H9 (cell line): ENCODE measurements at regions not wholly inside any gene's neighbourhood (a gene's known extent, or its start where the extent isn't known, plus 50 kb on each side); places are given as distances from the start of the nearest gene placed in this dataset.

Experiments used
- DNase-seq: peaks from one replicate; pipeline ENCODE4 v3.0.0-alpha.2; 2017
- H2AFZ ChIP-seq: one replicate; pipeline ENCODE4 v1.6.1; 2013; ENCODE audit warnings: mild to moderate bottlenecking, low read length, control low read depth, moderate library complexity
- H2AK5ac ChIP-seq: 2 replicates; pipeline ENCODE4 v1.6.1; 2013; ENCODE audit warnings: low read length, control low read depth, mixed read lengths; ENCODE audit not compliant: insufficient read length
- H2BK120ac ChIP-seq: one replicate; pipeline ENCODE4 v1.6.1; 2013; ENCODE audit warnings: low read depth, mild to moderate bottlenecking, low read length, control low read depth, inconsistent platforms; ENCODE audit not compliant: poor library complexity, severe bottlenecking
- H2BK12ac ChIP-seq: 2 replicates; pipeline ENCODE4 v1.6.1; 2013; ENCODE audit warnings: low read length, control low read depth, mixed read lengths, low read depth; ENCODE audit not compliant: insufficient read length
- H2BK15ac ChIP-seq: 2 replicates; pipeline ENCODE4 v1.6.1; 2013; ENCODE audit warnings: low read depth, low read length, control low read depth
- H2BK20ac ChIP-seq: one replicate; pipeline ENCODE4 v1.6.1; 2013; ENCODE audit warnings: low read depth, mild to moderate bottlenecking, low read length, control low read depth, inconsistent platforms; ENCODE audit not compliant: poor library complexity, severe bottlenecking
- H2BK5ac ChIP-seq: 2 replicates; pipeline ENCODE4 v1.6.1; 2013; ENCODE audit warnings: low read length, control low read depth, mixed read lengths; ENCODE audit not compliant: insufficient read length
- H3K14ac ChIP-seq: 2 replicates; pipeline ENCODE4 v1.6.1; 2013; ENCODE audit warnings: low read length, control low read depth; ENCODE audit not compliant: insufficient read depth
- H3K18ac ChIP-seq: 2 replicates; pipeline ENCODE4 v1.6.1; 2013; ENCODE audit warnings: low read depth, mild to moderate bottlenecking, mixed read lengths, low read length, control low read depth; ENCODE audit not compliant: insufficient read length
- H3K23ac ChIP-seq: 2 replicates; pipeline ENCODE4 v1.6.1; 2013; ENCODE audit warnings: low read length, control low read depth, mixed read lengths, low read depth; ENCODE audit not compliant: insufficient read length
- H3K23me2 ChIP-seq: 2 replicates; pipeline ENCODE4 v1.6.1; 2013; ENCODE audit warnings: low read depth, mild to moderate bottlenecking, mixed read lengths, low read length, control low read depth; ENCODE audit not compliant: insufficient read length, poor library complexity, severe bottlenecking
- H3K27ac ChIP-seq: 2 replicates; pipeline ENCODE4 v1.5.1; 2013; ENCODE audit warnings: low read length, control low read depth, mixed read lengths, low read depth; ENCODE audit not compliant: insufficient read length
- H3K27me3 ChIP-seq: 2 replicates; pipeline ENCODE4 v1.6.1; 2013; ENCODE audit warnings: low read length, control low read depth, inconsistent platforms; ENCODE audit not compliant: insufficient read depth
- H3K4ac ChIP-seq: 2 replicates; pipeline ENCODE4 v1.6.1; 2013; ENCODE audit warnings: low read depth, mild to moderate bottlenecking, control low read depth, inconsistent platforms, low read length, moderate library complexity
- H3K4me1 ChIP-seq: 2 replicates; pipeline ENCODE4 v1.6.1; 2013; ENCODE audit warnings: low read length, control low read depth, inconsistent platforms; ENCODE audit not compliant: insufficient read depth
- H3K4me2 ChIP-seq: 2 replicates; pipeline ENCODE4 v1.6.1; 2013; ENCODE audit warnings: low read length, control low read depth, mixed read lengths; ENCODE audit not compliant: insufficient read length, insufficient read depth
- H3K56ac ChIP-seq: 2 replicates; pipeline ENCODE4 v1.6.1; 2013; ENCODE audit warnings: low read depth, mild to moderate bottlenecking, mixed read lengths, low read length, control low read depth; ENCODE audit not compliant: insufficient read length
- H3K79me1 ChIP-seq: 2 replicates; pipeline ENCODE4 v1.6.1; 2013; ENCODE audit warnings: low read depth, mild to moderate bottlenecking, moderate library complexity, low read length, control low read depth, inconsistent platforms; ENCODE audit not compliant: insufficient read depth, poor library complexity, severe bottlenecking
- H3K79me2 ChIP-seq: 2 replicates; pipeline ENCODE4 v1.6.1; 2013; ENCODE audit warnings: low read length, control low read depth, inconsistent platforms; ENCODE audit not compliant: insufficient read depth
- H3K9ac ChIP-seq: 2 replicates; pipeline ENCODE4 v1.6.1; 2013; ENCODE audit warnings: low read length, control low read depth, mixed read lengths; ENCODE audit not compliant: insufficient read length; ENCODE audit errors: extremely low read depth
- H3K9me3 ChIP-seq: one replicate; pipeline ENCODE4 v1.6.1; 2013; ENCODE audit warnings: low read depth, low read length, inconsistent platforms; ENCODE audit not compliant: control insufficient read depth
- H3T11ph ChIP-seq: one replicate; pipeline ENCODE4 v1.6.1; 2013; ENCODE audit warnings: mild to moderate bottlenecking, low read length, control low read depth, inconsistent platforms
- H4K20me1 ChIP-seq: one replicate; pipeline ENCODE4 v1.6.1; 2013; ENCODE audit not compliant: control insufficient read depth, insufficient read length, insufficient read depth
- H4K5ac ChIP-seq: 2 replicates; pipeline ENCODE4 v1.6.1; 2013; ENCODE audit warnings: low read depth, mild to moderate bottlenecking, mixed read lengths, low read length, control low read depth; ENCODE audit not compliant: insufficient read length
- H4K8ac ChIP-seq: replicated peaks from 2 replicates; pipeline ENCODE4 v1.6.1; 2013; ENCODE audit warnings: low read length, control low read depth, mixed read lengths, low read depth; ENCODE audit not compliant: insufficient read length
- H4K91ac ChIP-seq: 2 replicates; pipeline ENCODE4 v1.6.1; 2013; ENCODE audit warnings: low read depth, mild to moderate bottlenecking, moderate library complexity, mixed read lengths, low read length, control low read depth; ENCODE audit not compliant: insufficient read length
- H3K27ac Mint-ChIP-seq, 3 experiments: 2 replicates in 2 of 3; 3 replicates in 1 of 3; pipeline ENCODE4 v1.8.0; 2020 to 2021; ENCODE audit warnings: mixed read lengths in 3 of 3, mild to moderate bottlenecking in 1 of 3, moderate library complexity in 1 of 3
- H3K27me3 Mint-ChIP-seq: 2 replicates; pipeline ENCODE4 v1.8.0; 2021; ENCODE audit warnings: low read depth, mild to moderate bottlenecking, moderate library complexity, mixed read lengths
- H3K36me3 Mint-ChIP-seq, 3 experiments: 2 replicates in 2 of 3; 3 replicates in 1 of 3; pipeline ENCODE4 v1.8.0; 2020 to 2021; ENCODE audit warnings: low read depth in 3 of 3, mixed read lengths in 3 of 3; ENCODE audit not compliant: insufficient read depth in 1 of 3
- H3K4me1 Mint-ChIP-seq, 2 experiments: 2 replicates each; pipeline ENCODE4 v1.8.0; 2020; ENCODE audit warnings: mixed read lengths in 2 of 2
- H3K4me3 Mint-ChIP-seq, 2 experiments: 2 replicates in 1 of 2; 3 replicates in 1 of 2; pipeline ENCODE4 v1.8.0; 2020 to 2021; ENCODE audit warnings: mild to moderate bottlenecking in 2 of 2, mixed read lengths in 2 of 2, moderate library complexity in 1 of 2
- H3K9me3 Mint-ChIP-seq, 2 experiments: 2 replicates in 1 of 2; 3 replicates in 1 of 2; pipeline ENCODE4 v1.8.0; 2020; ENCODE audit warnings: mild to moderate bottlenecking in 2 of 2, mixed read lengths in 2 of 2, moderate library complexity in 1 of 2
- TF ChIP-seq, protein P1 (sequence below): fragments of 200-600 bp; sonication (generic); conservative IDR thresholded peaks from 3 replicates; pipeline ENCODE4 v1.8.0; 2021; ENCODE audit warnings: antibody characterized with exemption, mild to moderate bottlenecking

- H3T11ph ChIP-seq, result no peak overlapping the region
- no peak overlapping the region for H4K91ac ChIP-seq
- H3K9me3 ChIP-seq, result no peaks in the 10 kb centered on the region
- no peak overlapping the region for H2BK5ac ChIP-seq
- Mint-ChIP-seq H3K27ac (no peak overlapping the region), H3K9me3 (no peaks in the 10 kb centered on the region), H3K36me3 (no peaks in the 10 kb centered on the region; a peak in 1 of 7 replicates), H3K4me3 (no peak overlapping the region), H3K4me1 (peaks cover 6% of the 10 kb centered on the region in 2 experiments), H3K27me3 (no peaks in the 10 kb centered on the region; the same call in 1 of the 2 replicates)
- no peak for DNase-seq
- H2BK120ac ChIP-seq, result no peak overlapping the region
- H4K8ac ChIP-seq, result no peak overlapping the region
- TF ChIP-seq, protein P1, sequence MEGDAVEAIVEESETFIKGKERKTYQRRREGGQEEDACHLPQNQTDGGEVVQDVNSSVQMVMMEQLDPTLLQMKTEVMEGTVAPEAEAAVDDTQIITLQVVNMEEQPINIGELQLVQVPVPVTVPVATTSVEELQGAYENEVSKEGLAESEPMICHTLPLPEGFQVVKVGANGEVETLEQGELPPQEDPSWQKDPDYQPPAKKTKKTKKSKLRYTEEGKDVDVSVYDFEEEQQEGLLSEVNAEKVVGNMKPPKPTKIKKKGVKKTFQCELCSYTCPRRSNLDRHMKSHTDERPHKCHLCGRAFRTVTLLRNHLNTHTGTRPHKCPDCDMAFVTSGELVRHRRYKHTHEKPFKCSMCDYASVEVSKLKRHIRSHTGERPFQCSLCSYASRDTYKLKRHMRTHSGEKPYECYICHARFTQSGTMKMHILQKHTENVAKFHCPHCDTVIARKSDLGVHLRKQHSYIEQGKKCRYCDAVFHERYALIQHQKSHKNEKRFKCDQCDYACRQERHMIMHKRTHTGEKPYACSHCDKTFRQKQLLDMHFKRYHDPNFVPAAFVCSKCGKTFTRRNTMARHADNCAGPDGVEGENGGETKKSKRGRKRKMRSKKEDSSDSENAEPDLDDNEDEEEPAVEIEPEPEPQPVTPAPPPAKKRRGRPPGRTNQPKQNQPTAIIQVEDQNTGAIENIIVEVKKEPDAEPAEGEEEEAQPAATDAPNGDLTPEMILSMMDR, result no peak
- no peak overlapping the region for H2BK15ac ChIP-seq
- H3K4me2 ChIP-seq, result no peak overlapping the region
- no peak overlapping the region for H3K14ac ChIP-seq
- H4K20me1 ChIP-seq, result no peaks in the 10 kb centered on the region
- H3K56ac ChIP-seq, result no peak overlapping the region
- no peak overlapping the region for H4K5ac ChIP-seq
- H3K4ac ChIP-seq, result no peak overlapping the region
- no peaks in the 10 kb centered on the region for H3K79me1 ChIP-seq
- H3K27ac ChIP-seq, result no peak overlapping the region
- H2BK20ac ChIP-seq, result no peak overlapping the region
- H3K4me1 ChIP-seq, result no peaks in the 10 kb centered on the region
- no peaks in the 10 kb centered on the region for H3K79me2 ChIP-seq
- no peak overlapping the region for H3K18ac ChIP-seq
- H3K27me3 ChIP-seq, result no peaks in the 10 kb centered on the region
- no peak overlapping the region for H3K9ac ChIP-seq
- H2AFZ ChIP-seq, result no peak overlapping the region
- H3K23me2 ChIP-seq, result no peaks in the 10 kb centered on the region
- H2BK12ac ChIP-seq, result no peak overlapping the region
- H3K23ac ChIP-seq, result no peak overlapping the region
- H2AK5ac ChIP-seq, result no peak overlapping the region
These were observed 573.8 kb upstream of the LMCD1 start for GRCh38 chr3:7927864-7928263.
